ENCODE measurements at regions not wholly inside any gene's neighbourhood (a gene's known extent, or its start where the extent isn't known, plus 50 kb on each side); places are given as distances from the start of the nearest gene placed in this dataset.

- Histone ChIP-seq H3K9me2 (ENCODE audit: low read depth, low read length) (no peaks in the 10 kb centered on the region), H3K9ac (ENCODE audit: low read length) (no peak overlapping the region), H3K27ac (ENCODE audit: low read depth, low read length, poor library complexity, severe bottlenecking) (no peak overlapping the region), H4K20me1 (ENCODE audit: insufficient read depth, low read length) (no peaks in the 10 kb centered on the region), H3K79me2 (ENCODE audit: insufficient read depth, low read length) (no peaks in the 10 kb centered on the region), H3K9me3 (ENCODE audit: low read length) (no peaks in the 10 kb centered on the region), H3K27me3 (ENCODE audit: insufficient read depth, low read length) (no peaks in the 10 kb centered on the region), H3F3A (ENCODE audit: insufficient read depth, low read length) (no peaks in the 10 kb centered on the region), H3K4me1 (ENCODE audit: insufficient read depth, low read length, severe bottlenecking) (no peaks in the 10 kb centered on the region), H3K4me2 (ENCODE audit: low read length) (no peak overlapping the region), H3K36me3 (ENCODE audit: insufficient read depth, low read length) (no peaks in the 10 kb centered on the region), H3K4me3 (ENCODE audit: low read depth, low read length, poor library complexity, severe bottlenecking) (no peak overlapping the region), H2AFZ (ENCODE audit: low read length) (no peak overlapping the region)
- TF ChIP-seq CTCF (IDR thresholded peaks at IDR 0.05; ENCODE audit: low read length), result no peak
- no peak for TF ChIP-seq EZH2 (IDR thresholded peaks at IDR 0.05; ENCODE audit: borderline replicate concordance, low read length)
Observed at GRCh38 chr6:103255132-103255531, 1604.6 kb downstream of the HACE1 start.

- TF ChIP-seq CTCF (IDR thresholded peaks at IDR 0.05; ENCODE audit: low read length), result no peak
- no peak for TF ChIP-seq EZH2 (IDR thresholded peaks at IDR 0.05; ENCODE audit: borderline replicate concordance, low read length)
Observed at GRCh38 chr6:103236923-103237322, 1622.8 kb downstream of the HACE1 start.

GRCh38 chr6:103231181-103231580 lies 1628.5 kb downstream of the HACE1 start:
- no peak overlapping the region for H3K4me2 ChIP-seq (ENCODE audit: low read length)
- TF ChIP-seq EZH2 (IDR thresholded peaks at IDR 0.05; ENCODE audit: borderline replicate concordance, low read length) (no peak), CTCF (IDR thresholded peaks at IDR 0.05; ENCODE audit: low read length) (no peak)
- H2AFZ ChIP-seq (ENCODE audit: low read length), result no peak overlapping the region
- no peaks in the 10 kb centered on the region for H3K79me2 ChIP-seq (ENCODE audit: insufficient read depth, low read length)
- H3K36me3 ChIP-seq (ENCODE audit: insufficient read depth, low read length), result no peaks in the 10 kb centered on the region
- H3K27ac ChIP-seq (ENCODE audit: low read depth, low read length, poor library complexity, severe bottlenecking), result no peak overlapping the region
- H3K9ac ChIP-seq (ENCODE audit: low read length), result no peak overlapping the region
- H3K4me1 ChIP-seq (ENCODE audit: insufficient read depth, low read length, severe bottlenecking), result no peaks in the 10 kb centered on the region
- no peak overlapping the region for H3K4me3 ChIP-seq (ENCODE audit: low read depth, low read length, poor library complexity, severe bottlenecking)
- no peaks in the 10 kb centered on the region for H3K27me3 ChIP-seq (ENCODE audit: insufficient read depth, low read length)
- H4K20me1 ChIP-seq (ENCODE audit: insufficient read depth, low read length), result no peaks in the 10 kb centered on the region
- no peaks in the 10 kb centered on the region for H3K9me2 ChIP-seq (ENCODE audit: low read depth, low read length)
- H3F3A ChIP-seq (ENCODE audit: insufficient read depth, low read length), result no peaks in the 10 kb centered on the region
- 0 out of 2 replicates have a peak, but pooled peaks cover 4% of the 10 kb centered on the region for H3K9me3 ChIP-seq (ENCODE audit: low read length)

More at GRCh38 chr6:103236923-103237322, 1622.8 kb downstream of the HACE1 start:
- Histone ChIP-seq H2AFZ (ENCODE audit: low read length) (no peak overlapping the region), H4K20me1 (ENCODE audit: insufficient read depth, low read length) (no peaks in the 10 kb centered on the region), H3K4me1 (ENCODE audit: insufficient read depth, low read length, severe bottlenecking) (no peaks in the 10 kb centered on the region), H3K9me2 (ENCODE audit: low read depth, low read length) (no peaks in the 10 kb centered on the region; the same call in 1 of the 2 replicates), H3K27me3 (ENCODE audit: insufficient read depth, low read length) (no peaks in the 10 kb centered on the region), H3F3A (ENCODE audit: insufficient read depth, low read length) (no peaks in the 10 kb centered on the region), H3K27ac (ENCODE audit: low read depth, low read length, poor library complexity, severe bottlenecking) (no peak overlapping the region), H3K4me2 (ENCODE audit: low read length) (no peak overlapping the region), H3K9ac (ENCODE audit: low read length) (no peak overlapping the region), H3K9me3 (ENCODE audit: low read length) (no peaks in the 10 kb centered on the region), H3K36me3 (ENCODE audit: insufficient read depth, low read length) (no peaks in the 10 kb centered on the region), H3K4me3 (ENCODE audit: low read depth, low read length, poor library complexity, severe bottlenecking) (no peak overlapping the region), H3K79me2 (ENCODE audit: insufficient read depth, low read length) (no peaks in the 10 kb centered on the region)

Data from OCI-LY1 (cell line).